HG03442 (cell line): ENCODE measurements at regions not wholly inside any gene's neighbourhood (a gene's known extent, or its start where the extent isn't known, plus 50 kb on each side); places are given as distances from the start of the nearest gene placed in this dataset.
"Not testable (repeated sequence)": the region's sequence is repeated elsewhere in the genome, so short reads cannot be mapped to it uniquely, and the experiment has no call there.

Source experiments
- ATAC-seq: cut with Tn5 transposase; IDR thresholded peaks from one replicate; pipeline ENCODE4 v1.9.1; 2021; ENCODE audit warnings: mild to moderate bottlenecking, moderate library complexity; ENCODE audit not compliant: unreplicated experiment

- ATAC-seq, result no peak
Measured at GRCh38 chr14:46596236-46596635, 55.3 kb downstream of the RPL10L start.

- no peak for ATAC-seq
Measured at GRCh38 chr14:46582826-46583225, 68.8 kb downstream of the RPL10L start.

- ATAC-seq, result no peak
Measured at GRCh38 chr14:46581036-46581671, 70.4 kb downstream of the RPL10L start.

GRCh38 chr14:46574978-46575375 is 76.6 kb downstream of the RPL10L start:
- no peak for ATAC-seq

DNA sequence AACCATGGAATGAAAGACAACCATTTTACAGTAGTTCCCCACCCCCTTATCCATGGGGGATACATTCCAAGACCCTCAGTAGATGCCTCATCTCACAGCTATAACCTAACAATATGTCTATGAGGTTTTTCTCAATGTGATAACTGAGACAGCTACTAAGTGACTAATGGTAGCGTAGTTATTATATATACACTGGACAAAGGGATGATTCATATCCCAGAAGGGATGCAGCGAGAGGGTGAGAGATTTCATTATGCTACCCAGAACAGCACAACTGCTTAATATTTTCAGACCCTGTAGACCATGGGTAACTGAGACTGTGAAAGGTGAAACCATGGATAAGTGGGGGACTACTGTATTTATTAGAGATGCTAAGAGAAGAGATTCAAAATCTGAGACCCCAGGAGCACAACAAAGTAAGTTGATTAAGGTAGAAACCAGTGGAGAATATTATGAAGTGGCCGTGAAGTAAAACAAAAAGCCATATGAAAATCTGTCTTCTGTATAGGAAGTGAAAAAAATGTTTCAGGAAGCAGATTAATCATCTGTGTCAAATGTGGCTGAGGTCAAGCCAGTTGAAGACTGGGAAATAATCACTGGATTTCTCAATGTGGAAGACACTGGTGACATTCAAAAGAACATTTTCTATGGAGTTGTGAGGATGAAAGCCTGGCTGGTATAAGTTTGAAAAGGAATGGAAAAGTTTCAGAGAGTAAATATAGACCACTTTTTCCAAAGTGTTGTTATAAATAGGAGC is 77.2 kb downstream of the RPL10L start:
- ATAC-seq, result no peak

- no peak for ATAC-seq
Measured at GRCh38 chr14:46573498-46573897, 78.1 kb downstream of the RPL10L start.

DNA sequence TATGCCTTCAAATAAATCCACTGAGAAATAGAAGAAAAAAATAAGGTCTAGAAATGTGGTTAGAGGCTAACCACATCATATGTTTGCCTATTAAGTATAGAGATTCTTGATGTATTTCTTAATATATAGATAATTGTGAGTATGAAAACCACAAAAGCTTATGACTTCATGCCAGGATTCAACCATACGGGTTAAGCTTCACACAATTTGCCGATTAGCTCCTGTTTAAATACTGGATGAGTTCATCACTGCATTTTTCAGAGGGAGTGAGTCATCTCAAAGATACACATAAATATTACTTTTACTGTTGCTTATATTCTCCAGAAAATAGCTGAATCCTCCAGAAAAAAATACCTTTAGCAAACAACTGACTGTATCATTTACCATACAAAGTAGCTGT is 79.6 kb downstream of the RPL10L start:
- no peak for ATAC-seq

DNA sequence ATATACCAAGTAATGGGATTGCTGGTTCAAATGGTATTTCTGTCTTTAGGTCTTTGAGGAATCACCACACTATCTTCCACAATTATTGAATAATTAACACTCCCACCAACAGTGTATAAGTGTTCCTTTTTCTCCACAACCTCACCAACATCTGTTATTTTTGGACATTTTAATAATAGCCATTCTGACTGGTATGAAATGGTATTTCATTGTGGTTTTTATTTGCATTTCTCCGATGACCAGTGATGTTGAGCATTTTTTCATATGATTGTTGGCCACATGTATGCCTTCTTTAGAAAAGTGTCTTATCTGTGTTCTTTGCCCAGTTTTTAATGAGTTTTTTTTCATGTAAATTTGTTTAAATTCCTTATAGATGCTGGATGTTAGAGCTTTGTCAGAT is 83.4 kb downstream of the RPL10L start:
- ATAC-seq, result not testable (repeated sequence)

DNA sequence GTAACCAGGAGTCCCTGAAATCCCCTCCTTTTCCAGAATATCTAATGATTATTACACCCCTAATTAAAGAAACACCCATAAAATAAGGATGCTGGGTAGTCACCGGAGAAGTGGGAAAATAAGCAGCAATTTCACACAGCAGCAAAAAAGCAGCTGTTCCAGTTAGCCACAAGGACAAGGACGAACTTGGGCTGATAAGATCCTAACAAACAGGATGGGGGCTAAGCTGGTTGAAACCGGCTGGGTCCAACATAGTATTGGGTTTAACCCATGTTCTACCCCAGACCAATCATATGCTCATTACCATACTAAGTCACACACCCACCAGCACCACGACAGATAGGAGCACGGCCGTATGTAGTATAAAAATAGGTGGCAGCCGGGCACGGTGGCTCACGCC is 100.7 kb downstream of the RPL10L start:
- no peak for ATAC-seq

DNA sequence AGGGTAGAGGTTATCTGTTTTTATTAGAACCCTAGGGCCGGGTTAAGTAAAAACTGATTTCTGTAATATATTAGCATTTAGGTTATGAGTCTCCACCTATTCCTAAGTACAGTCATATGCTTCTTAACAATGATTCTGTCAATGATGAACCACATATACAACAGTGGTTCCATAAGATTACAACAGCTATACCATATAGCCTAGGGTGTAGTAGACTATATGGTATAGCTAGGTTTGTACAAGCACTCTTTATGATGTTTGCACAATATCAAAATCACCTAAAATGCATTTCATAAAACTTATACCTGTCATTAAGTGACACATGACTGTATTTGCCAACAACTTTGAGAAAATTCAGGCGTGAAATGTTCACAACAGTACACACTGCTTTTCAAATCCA is 110.6 kb downstream of the RPL10L start:
- no peak for ATAC-seq

DNA sequence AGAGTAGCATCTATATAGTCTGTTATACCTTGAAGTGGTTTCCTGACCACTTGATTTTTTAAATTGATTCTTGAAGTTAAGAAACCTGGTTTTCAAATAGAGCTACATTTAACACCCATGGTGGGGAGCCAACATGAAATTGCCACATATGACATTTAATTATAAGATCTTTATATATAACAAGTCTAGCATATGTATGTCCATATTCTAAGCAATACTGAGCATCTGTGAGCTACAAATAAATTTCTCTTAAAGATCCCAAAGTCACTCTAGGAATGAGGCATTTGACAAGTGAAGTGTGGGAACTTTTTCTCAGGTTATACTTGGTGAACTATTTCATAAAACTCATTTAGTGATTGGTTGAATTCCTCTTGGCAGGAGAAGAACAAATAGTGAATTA is 132.5 kb downstream of the RPL10L start:
- no peak for ATAC-seq

DNA sequence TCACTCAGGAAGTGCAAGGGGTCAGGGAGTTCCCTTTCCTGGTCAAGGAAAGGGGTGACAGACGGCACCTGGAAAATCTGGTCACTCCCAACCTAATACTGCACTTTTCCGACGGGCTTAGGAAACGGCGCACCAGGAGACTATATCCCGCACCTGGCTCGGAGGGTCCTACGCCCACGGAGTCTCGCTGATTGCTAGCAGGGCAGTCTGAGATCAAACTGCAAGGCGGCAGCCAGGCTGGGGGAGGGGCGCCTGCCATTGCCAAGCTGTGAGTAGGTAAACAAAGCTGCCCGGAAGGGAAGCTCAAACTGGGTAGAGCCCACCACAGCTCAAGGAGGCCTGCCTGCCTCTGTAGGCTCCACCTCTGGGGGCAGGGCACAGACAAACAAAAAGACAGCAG is 142.8 kb downstream of the RPL10L start:
- not testable (repeated sequence) for ATAC-seq

DNA sequence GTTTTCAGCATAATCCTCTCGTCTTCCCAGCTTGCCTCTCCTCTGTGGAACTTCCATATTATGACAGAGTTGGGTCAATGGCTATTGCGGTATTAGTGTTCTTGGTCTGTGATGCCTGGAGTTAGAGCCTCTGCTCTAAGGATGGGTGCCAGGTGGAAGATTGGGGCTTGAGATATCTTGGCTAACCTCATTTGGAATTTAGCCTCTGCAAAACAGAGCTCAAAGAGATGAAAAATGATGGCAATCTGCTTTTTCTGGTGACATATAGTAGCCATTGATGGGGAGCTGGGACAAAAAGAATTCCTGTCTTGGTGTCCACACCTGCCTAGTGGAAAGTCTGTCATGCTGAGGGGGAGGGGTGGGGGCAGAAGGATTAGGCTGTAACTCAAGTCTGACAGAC is 152.1 kb downstream of the RPL10L start:
- no peak for ATAC-seq

GRCh38 chr14:46496409-46496808 is 155.2 kb downstream of the RPL10L start:
- no peak for ATAC-seq

DNA sequence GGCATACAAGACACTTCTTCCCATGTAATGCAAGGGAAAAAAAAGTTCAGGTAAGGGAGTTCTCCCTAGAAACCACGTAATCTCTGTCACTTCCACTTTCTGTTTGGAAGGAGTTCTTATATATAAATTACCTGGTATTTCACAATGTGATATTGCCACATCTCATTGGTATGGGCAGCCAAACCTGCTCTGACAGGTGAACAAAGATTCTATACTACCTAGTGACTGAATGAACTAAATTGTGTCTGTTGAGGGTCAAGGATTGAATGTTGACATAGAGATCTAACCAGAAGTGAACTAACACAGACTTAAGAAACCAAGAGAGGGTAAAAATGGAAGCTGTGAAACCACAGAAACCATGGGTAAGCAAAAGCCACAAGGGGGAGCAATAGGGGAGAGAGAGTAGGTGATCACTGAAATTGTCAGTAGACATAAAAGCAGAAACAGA is 161.3 kb downstream of the RPL10L start:
- peak; percentile 99 for ATAC-seq

- no peak for ATAC-seq
Measured at GRCh38 chr14:46488374-46488773, 163.2 kb downstream of the RPL10L start.

DNA sequence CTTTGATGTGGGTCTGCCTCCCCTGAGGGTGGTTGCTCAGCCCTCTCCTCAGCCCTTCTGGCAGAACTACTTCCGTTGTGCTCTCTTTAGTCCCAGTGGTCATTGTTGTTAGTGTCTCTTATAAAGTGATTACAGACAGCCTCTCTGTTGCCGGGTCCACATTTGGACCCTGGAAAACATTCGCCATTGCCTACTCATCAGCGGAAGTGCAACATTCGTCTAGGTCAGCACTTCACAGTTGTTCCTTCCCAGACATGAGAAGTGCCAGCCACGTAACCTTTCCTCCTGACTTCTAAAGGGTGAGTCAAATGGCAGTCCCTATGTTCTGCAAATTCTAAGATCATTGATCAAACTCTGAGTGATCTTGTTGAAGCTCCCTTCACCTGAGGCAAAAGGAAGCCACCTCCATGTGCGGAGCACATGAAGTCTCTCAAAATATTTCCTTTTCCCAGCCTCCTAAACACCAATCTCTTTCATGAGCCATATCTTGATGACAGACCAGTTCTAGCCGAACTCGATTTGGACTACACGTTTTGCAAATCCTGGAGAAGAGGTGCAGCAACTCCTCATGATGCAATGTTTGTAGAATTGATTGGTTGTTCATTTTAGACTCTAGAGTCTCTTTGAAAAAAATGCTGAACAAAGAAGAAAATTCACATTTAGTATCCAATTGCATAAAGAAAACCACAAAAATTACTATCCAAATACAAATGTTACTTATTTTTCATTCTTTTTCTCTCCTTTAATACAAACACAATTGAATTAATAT is 163.8 kb downstream of the RPL10L start:
- no peak for ATAC-seq

GRCh38 chr14:46482200-46482599 is 169.4 kb downstream of the RPL10L start:
- ATAC-seq, result no peak

- ATAC-seq, result no peak
Measured at GRCh38 chr14:46480817-46481216, 170.8 kb downstream of the RPL10L start.

DNA sequence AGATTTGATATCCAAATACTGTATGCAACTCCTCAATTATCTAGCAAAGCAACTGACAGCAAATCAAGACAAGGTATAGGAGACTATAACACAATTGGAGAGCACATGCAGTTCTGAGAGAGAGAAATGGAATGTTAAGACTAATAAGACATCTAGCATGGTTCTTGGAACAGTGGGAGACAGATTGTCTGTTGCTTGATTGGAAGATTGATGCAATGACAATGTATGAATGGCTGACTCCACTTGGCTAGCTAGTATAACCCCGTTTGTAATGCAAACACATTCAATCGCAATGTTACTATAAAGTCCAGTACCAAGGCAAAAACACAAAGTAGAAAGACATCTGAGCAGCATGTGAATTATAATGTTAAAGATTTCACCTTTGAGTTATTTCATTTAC is 179.3 kb downstream of the RPL10L start:
- no peak for ATAC-seq

DNA sequence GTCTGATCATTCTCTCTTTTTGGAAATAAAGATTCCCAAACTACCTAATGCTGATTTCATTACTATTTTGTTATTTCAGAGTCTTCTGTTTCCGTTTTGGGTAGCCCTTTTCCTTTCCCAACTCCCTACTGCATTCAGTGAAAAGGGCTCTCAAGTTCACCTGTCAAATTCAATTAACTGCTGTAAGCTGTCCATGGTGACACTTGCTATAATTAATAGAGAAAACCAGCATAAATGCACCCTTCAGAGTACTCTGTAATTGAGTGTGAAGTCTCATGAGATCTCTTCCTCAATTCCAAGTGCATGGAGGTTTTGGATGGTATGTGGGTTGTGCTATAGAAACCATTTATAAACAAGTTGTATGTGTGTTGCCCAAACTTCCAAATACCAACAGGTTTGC is 187.2 kb downstream of the RPL10L start:
- ATAC-seq, result no peak

- no peak for ATAC-seq
Measured at GRCh38 chr14:46451800-46452199, 199.8 kb downstream of the RPL10L start.
